Testis (tissue), 2 donors: ENCODE measurements at regions not wholly inside any gene's neighbourhood (a gene's known extent, or its start where the extent isn't known, plus 50 kb on each side); places are given as distances from the start of the nearest gene placed in this dataset.
"Not testable (repeated sequence)": the region's sequence is repeated elsewhere in the genome, so short reads cannot be mapped to it uniquely, and the experiment has no call there.

Experiments
- CTCF ChIP-seq, 3 experiments: fragments of 450-650 bp in 2 of 3; fragments of 200-600 bp in 1 of 3; sonication (generic) in 1 of 3; IDR thresholded peaks; one replicate each; pipeline ENCODE4 v1.5.1; 2016 to 2019; ENCODE audit warnings: antibody characterized with exemption in 3 of 3, mild to moderate bottlenecking in 2 of 3, moderate library complexity in 1 of 3
- POLR2A ChIP-seq: fragments of 450-650 bp; IDR thresholded peaks from one replicate; pipeline ENCODE4 v1.6.1; 2017; ENCODE audit warnings: antibody characterized with exemption, mild to moderate bottlenecking, moderate library complexity

DNA sequence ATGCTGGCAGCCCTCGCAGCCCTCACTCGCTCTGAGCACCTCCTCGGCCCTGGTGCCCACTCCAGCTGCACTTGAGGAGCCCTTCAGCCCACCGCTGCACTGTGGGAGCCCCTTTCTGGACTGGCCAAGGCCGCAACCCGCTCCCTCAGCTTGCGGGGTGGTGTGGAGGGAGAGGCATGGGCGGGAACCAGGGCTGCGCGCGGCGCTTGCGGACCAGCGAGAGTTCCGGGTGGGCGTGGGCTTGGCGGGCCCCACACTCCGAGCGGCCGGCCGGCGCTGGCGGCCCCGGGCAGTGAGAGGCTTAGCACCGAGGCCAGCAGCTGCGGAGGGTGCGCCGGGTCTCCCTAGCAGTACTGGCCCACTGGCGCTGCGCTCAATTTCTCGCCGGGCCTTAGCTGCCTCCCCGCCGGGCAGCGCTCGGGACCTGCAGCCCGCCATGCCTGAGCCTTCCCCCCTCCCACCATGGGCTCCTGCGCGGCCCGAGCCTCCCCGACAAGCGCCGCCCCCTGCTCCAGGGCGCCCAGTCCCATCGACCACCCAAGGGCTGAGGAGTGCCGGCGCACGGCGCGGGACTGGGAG, 283.7 kb upstream of the TMEM132C start:
- TF ChIP-seq CTCF (IDR thresholded peaks at IDR 0.05); POLR2A: not testable (repeated sequence)
